Left lung (tissue), 4 donors: ENCODE measurements at regions not wholly inside any gene's neighbourhood (a gene's known extent, or its start where the extent isn't known, plus 50 kb on each side); places are given as distances from the start of the nearest gene placed in this dataset.

Experiments used
- ATAC-seq: fragments of 200-7000 bp; cut with Tn5 transposase; one replicate; pipeline ENCODE4 v1.9.1; 2020; ENCODE audit warnings: moderate library complexity
- DNase-seq, 4 donors: peaks; one replicate each; pipeline ENCODE4 v3.0.0-alpha.2; 2013 to 2020
- H3K27ac ChIP-seq, 2 donors: fragments of 200-600 bp; sonication (generic) in 1 of 2; one replicate each; pipeline versions ENCODE4 v1.5.0 to v1.8.0; 2020 to 2021
- H3K27me3 ChIP-seq, 2 donors: fragments of 200-600 bp; sonication (generic) in 1 of 2; one replicate each; pipeline versions ENCODE4 v1.5.0 to v1.8.0; 2020 to 2021
- H3K36me3 ChIP-seq, 2 donors: fragments of 200-600 bp; sonication (generic) in 1 of 2; one replicate each; pipeline versions ENCODE4 v1.5.0 to v1.8.0; 2020 to 2021
- H3K4me1 ChIP-seq, 2 donors: fragments of 200-600 bp; one replicate each; pipeline ENCODE4 v1.8.0; 2021
- H3K4me3 ChIP-seq, 2 donors: fragments of 200-600 bp; sonication (generic) in 1 of 2; one replicate each; pipeline versions ENCODE4 v1.5.0 to v1.8.0; 2020 to 2021; ENCODE audit warnings: mild to moderate bottlenecking in 1 of 2
- H3K9me3 ChIP-seq, 2 donors: fragments of 200-600 bp; sonication (generic) in 1 of 2; one replicate each; pipeline versions ENCODE4 v1.5.0 to v1.8.0; 2020 to 2021
- CTCF ChIP-seq, 2 donors: fragments of 200-600 bp; sonication (generic) in 1 of 2; IDR thresholded peaks; one replicate each; pipeline versions ENCODE4 v1.5.0 to v1.8.0; 2021; ENCODE audit warnings: antibody characterized with exemption in 2 of 2
- intact Hi-C, 2 donors: fragments of 100-400 bp; cut with DNase I; formaldehyde crosslinking; loops; one replicate each; pipeline versions ENCODE4 v1.11.2 to v1.14.2; 2022
- donor health status: DM: no; HTN: yes; CAD: no.
- donor health status: DM: no; HTN: no; CAD: no.

GRCh38 chr11:95283650-95284049 lies 52.6 kb upstream of the SESN3 start:
- intact Hi-C loops = no loop called here
- Histone ChIP-seq H3K36me3 (no peaks in the 10 kb centered on the region), H3K27ac (no peak overlapping the region), H3K4me3 (no peak overlapping the region), H3K9me3 (no peaks in the 10 kb centered on the region), H3K4me1 (peaks cover 0 to 14% of the 10 kb centered on the region in 2 donors), H3K27me3 (no peaks in the 10 kb centered on the region)
- no peak for TF ChIP-seq CTCF (IDR thresholded peaks at IDR 0.05)
- DNase-seq (no peak), ATAC-seq (peak; percentile 45)

DNA sequence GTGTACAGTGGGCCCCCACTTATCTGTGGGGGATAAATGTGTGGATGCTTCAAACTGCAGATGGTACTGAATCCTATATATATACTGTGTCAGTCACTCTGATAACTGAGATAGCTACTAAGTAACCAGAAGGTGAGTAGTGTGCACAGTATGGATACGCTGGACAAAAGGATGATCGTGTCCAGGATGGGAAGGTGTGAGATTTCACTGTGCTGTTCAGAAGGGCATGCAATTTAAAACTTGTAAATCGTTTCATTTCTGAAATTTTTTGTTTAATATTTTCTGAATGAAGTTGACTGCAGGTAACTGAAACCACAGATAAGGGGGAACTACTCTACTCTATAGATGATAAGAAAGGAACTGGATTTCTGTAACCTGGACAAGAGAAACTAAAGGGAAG lies 52.1 kb upstream of the SESN3 start:
- Histone ChIP-seq H3K9me3 (no peaks in the 10 kb centered on the region), H3K4me3 (no peak overlapping the region), H3K27me3 (no peaks in the 10 kb centered on the region), H3K36me3 (no peaks in the 10 kb centered on the region), H3K27ac (no peak overlapping the region), H3K4me1 (peaks cover 0 to 14% of the 10 kb centered on the region in 2 donors)
- ATAC-seq (no peak), DNase-seq (no peak)
- TF ChIP-seq CTCF (IDR thresholded peaks at IDR 0.05) = no peak
- intact Hi-C loops = no loop called here

GRCh38 chr11:95282291-95282751 lies 51.3 kb upstream of the SESN3 start:
- peak in 2 of 4 donors; percentile 17 to 51 for DNase-seq
- Histone ChIP-seq H3K4me1 (peaks cover 0 to 14% of the 10 kb centered on the region in 2 donors), H3K4me3 (no peak overlapping the region), H3K27ac (no peak overlapping the region), H3K36me3 (no peaks in the 10 kb centered on the region), H3K9me3 (no peaks in the 10 kb centered on the region), H3K27me3 (no peaks in the 10 kb centered on the region)
- no peak for TF ChIP-seq CTCF (IDR thresholded peaks at IDR 0.05)
- peak; percentile 25 for ATAC-seq
- intact Hi-C loops = no loop called here
